ENCODE measurements at regions not wholly inside any gene's neighbourhood (a gene's known extent, or its start where the extent isn't known, plus 50 kb on each side); places are given as distances from the start of the nearest gene placed in this dataset.

DNA sequence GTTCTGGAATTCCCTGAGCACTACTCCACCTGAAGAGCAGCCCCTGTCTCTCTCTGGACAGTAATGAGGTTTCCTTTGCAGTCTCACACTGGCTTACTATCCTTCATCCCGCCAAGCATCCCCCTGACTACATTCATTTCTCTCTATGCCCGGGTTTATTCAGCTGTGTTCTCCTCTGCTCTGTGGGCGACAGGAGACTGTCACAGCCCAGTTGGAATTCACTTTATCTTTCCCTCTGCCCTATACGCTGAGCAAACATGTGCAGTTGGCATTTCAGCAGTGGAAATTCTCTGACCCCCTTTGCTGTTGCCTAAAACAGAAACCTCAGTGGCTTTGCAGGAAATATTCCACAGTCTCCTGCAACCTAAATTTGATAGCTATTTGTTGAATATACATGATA is 83.5 kb upstream of the MAX start:
- H3K27ac ChIP-seq (ENCODE audit: low read depth, low read length) = no peak overlapping the region
- H3K36me3 ChIP-seq (ENCODE audit: low read length) = peaks cover 8% of the 10 kb centered on the region; the same call in 1 of the 2 replicates
- no peaks in the 10 kb centered on the region for H3K9me2 ChIP-seq (replicated peaks; ENCODE audit: insufficient read depth, low read length)
- H3K27me3 ChIP-seq (ENCODE audit: low read length) = no peaks in the 10 kb centered on the region
- no peak overlapping the region for H3K4me2 ChIP-seq (ENCODE audit: low read depth, low read length, poor library complexity, severe bottlenecking)
- H3F3A ChIP-seq (ENCODE audit: insufficient read depth) = no peaks in the 10 kb centered on the region
- no peak overlapping the region for H2AFZ ChIP-seq (ENCODE audit: low read depth, low read length, severe bottlenecking)
- H3K4me3 ChIP-seq (ENCODE audit: insufficient read depth, low read length, poor library complexity, severe bottlenecking) = no peak overlapping the region
- peaks cover 15% of the 10 kb centered on the region for H3K9me3 ChIP-seq (ENCODE audit: insufficient read depth, low read length)
- H3K9ac ChIP-seq (ENCODE audit: low read length) = no peak overlapping the region
- no peaks in the 10 kb centered on the region for H4K20me1 ChIP-seq (ENCODE audit: low read depth, low read length)
- no peaks in the 10 kb centered on the region for H3K79me2 ChIP-seq (ENCODE audit: insufficient read depth, low read length)
- TF ChIP-seq EZH2phosphoT487 (conservative IDR thresholded peaks at IDR 0.05; ENCODE audit: low read length) = no peak
- TF ChIP-seq, protein P1, sequence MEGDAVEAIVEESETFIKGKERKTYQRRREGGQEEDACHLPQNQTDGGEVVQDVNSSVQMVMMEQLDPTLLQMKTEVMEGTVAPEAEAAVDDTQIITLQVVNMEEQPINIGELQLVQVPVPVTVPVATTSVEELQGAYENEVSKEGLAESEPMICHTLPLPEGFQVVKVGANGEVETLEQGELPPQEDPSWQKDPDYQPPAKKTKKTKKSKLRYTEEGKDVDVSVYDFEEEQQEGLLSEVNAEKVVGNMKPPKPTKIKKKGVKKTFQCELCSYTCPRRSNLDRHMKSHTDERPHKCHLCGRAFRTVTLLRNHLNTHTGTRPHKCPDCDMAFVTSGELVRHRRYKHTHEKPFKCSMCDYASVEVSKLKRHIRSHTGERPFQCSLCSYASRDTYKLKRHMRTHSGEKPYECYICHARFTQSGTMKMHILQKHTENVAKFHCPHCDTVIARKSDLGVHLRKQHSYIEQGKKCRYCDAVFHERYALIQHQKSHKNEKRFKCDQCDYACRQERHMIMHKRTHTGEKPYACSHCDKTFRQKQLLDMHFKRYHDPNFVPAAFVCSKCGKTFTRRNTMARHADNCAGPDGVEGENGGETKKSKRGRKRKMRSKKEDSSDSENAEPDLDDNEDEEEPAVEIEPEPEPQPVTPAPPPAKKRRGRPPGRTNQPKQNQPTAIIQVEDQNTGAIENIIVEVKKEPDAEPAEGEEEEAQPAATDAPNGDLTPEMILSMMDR (IDR thresholded peaks at IDR 0.05; ENCODE audit: insufficient read depth, low read length, poor library complexity, severe bottlenecking) = no peak

DNA sequence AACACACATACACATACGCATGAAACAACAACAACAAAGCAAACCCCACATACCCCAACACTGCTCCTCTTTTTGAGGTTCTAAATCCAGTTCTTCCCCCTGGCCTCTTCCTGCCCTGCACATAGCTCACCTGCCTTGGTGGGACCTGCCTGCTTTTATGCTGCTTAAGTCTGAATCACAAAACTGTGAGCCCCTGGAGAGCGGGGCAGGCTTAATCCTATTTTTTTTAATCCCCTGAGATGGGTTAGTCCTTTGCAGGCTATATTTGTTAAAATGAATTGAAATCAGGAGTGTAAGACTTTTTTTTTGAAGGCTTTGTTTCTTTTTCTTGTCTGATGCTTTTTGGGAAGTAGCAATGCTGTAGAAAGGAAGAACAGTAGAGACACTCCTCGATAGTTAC is 84.6 kb upstream of the MAX start:
- Histone ChIP-seq H3K9me3 (ENCODE audit: insufficient read depth, low read length) (peaks cover 7% of the 10 kb centered on the region; the same call in 1 of the 2 replicates), H3K9me2 (replicated peaks; ENCODE audit: insufficient read depth, low read length) (no peaks in the 10 kb centered on the region), H3K79me2 (ENCODE audit: insufficient read depth, low read length) (no peaks in the 10 kb centered on the region), H3K4me2 (ENCODE audit: low read depth, low read length, poor library complexity, severe bottlenecking) (no peak overlapping the region), H3F3A (ENCODE audit: insufficient read depth) (no peaks in the 10 kb centered on the region), H2AFZ (ENCODE audit: low read depth, low read length, severe bottlenecking) (no peak overlapping the region), H3K4me3 (ENCODE audit: insufficient read depth, low read length, poor library complexity, severe bottlenecking) (no peak overlapping the region), H3K9ac (ENCODE audit: low read length) (no peak overlapping the region), H3K27me3 (ENCODE audit: low read length) (no peaks in the 10 kb centered on the region), H3K27ac (ENCODE audit: low read depth, low read length) (no peak overlapping the region), H3K36me3 (ENCODE audit: low read length) (peaks cover 4% of the 10 kb centered on the region; the same call in 1 of the 2 replicates), H4K20me1 (ENCODE audit: low read depth, low read length) (no peaks in the 10 kb centered on the region)
- no peak for TF ChIP-seq EZH2phosphoT487 (conservative IDR thresholded peaks at IDR 0.05; ENCODE audit: low read length)
- TF ChIP-seq, protein P1 (IDR thresholded peaks at IDR 0.05; ENCODE audit: insufficient read depth, low read length, poor library complexity, severe bottlenecking) = no peak

DNA sequence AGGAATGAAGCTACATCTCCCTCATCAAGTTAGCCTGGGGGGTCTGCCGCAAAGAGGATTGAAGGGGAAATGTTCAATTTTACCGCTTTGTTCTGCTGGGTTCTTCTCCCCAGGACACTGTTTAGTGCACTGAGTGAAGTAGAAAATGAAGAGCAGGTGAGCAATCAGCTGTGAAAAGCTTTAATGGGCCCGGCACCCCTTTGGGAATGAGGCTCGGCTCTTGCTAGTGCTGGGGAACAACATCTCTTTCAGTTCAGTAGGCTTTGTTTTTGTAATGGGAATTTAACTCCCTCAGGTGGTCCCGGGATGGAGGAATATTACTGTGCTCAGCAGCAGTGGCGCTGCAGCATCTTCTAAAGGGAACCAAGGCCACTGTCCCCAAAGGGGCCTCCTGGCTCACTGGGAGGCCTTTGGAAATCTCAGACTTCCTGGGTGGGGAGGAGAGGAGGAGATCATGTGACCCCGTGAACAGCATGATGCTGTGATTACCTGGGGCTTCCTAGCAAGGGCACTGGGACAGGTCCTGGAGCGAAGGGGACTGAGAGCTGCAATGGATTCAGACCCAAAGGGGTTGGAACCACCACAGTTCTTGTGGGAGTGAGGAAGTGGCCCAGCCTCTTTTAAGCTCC is 85.2 kb upstream of the MAX start:
- no peak overlapping the region for H2AFZ ChIP-seq (ENCODE audit: low read depth, low read length, severe bottlenecking)
- H3K79me2 ChIP-seq (ENCODE audit: insufficient read depth, low read length) = no peaks in the 10 kb centered on the region
- TF ChIP-seq EZH2phosphoT487 (conservative IDR thresholded peaks at IDR 0.05; ENCODE audit: low read length) = no peak
- TF ChIP-seq, protein P1 (IDR thresholded peaks at IDR 0.05; ENCODE audit: insufficient read depth, low read length, poor library complexity, severe bottlenecking) = no peak
- no peaks in the 10 kb centered on the region for H3F3A ChIP-seq (ENCODE audit: insufficient read depth)
- H3K27me3 ChIP-seq (ENCODE audit: low read length) = no peaks in the 10 kb centered on the region
- H3K9me3 ChIP-seq (ENCODE audit: insufficient read depth, low read length) = peaks cover 1% of the 10 kb centered on the region; the same call in 1 of the 2 replicates
- no peak overlapping the region for H3K4me2 ChIP-seq (ENCODE audit: low read depth, low read length, poor library complexity, severe bottlenecking)
- H3K27ac ChIP-seq (ENCODE audit: low read depth, low read length) = no peak overlapping the region
- H3K4me3 ChIP-seq (ENCODE audit: insufficient read depth, low read length, poor library complexity, severe bottlenecking) = no peak overlapping the region
- no peaks in the 10 kb centered on the region for H3K36me3 ChIP-seq (ENCODE audit: low read length)
- H4K20me1 ChIP-seq (ENCODE audit: low read depth, low read length) = no peaks in the 10 kb centered on the region
- no peak overlapping the region for H3K9ac ChIP-seq (ENCODE audit: low read length)
- no peaks in the 10 kb centered on the region for H3K9me2 ChIP-seq (replicated peaks; ENCODE audit: insufficient read depth, low read length)

All from SU-DHL-6 (cell line).